Ovary (tissue), 3 donors: ENCODE measurements at regions not wholly inside any gene's neighbourhood (a gene's known extent, or its start where the extent isn't known, plus 50 kb on each side); places are given as distances from the start of the nearest gene placed in this dataset.

ENCODE experiments used
- EP300 ChIP-seq: sonication (generic); formaldehyde crosslinking; IDR thresholded peaks from one replicate; pipeline ENCODE4 v1.6.1; 2017; ENCODE audit warnings: antibody characterized with exemption
- POLR2A ChIP-seq: fragments of 450-650 bp; IDR thresholded peaks from one replicate; pipeline ENCODE4 v1.6.1; 2017; ENCODE audit warnings: antibody characterized with exemption, mild to moderate bottlenecking, moderate library complexity
- TF ChIP-seq, protein P1 (sequence below), 3 donors: fragments of 450-650 bp in 2 of 3; fragments of 200-600 bp in 1 of 3; IDR thresholded peaks; one replicate each; pipeline versions ENCODE4 v1.5.1 to v1.8.0; 2016 to 2022; ENCODE audit warnings: antibody characterized with exemption in 3 of 3, mild to moderate bottlenecking in 1 of 3
- donor health status: DM: no; HTN: no; CAD: no.

DNA sequence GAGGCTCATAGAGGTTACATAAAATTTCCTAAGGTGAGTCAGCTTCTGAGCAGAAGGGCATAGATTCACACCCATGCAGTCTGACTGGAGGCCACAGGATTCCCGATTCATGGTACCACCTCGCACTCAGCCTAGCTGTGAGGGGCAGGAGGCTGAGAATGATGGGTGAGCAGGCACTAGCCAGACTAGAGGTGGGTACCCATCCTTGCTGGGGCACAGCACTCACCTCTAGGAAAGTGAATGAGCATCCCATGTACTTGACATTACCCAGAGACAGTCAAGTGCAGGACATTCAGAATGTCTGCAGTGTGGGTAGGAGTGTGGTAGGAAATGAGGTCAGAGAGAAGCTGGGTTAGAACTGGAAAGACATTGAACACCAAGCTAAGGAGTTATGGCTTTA is 255.5 kb downstream of the CDK5RAP2 start:
- TF ChIP-seq EP300 = no peak
- TF ChIP-seq POLR2A = no peak
- TF ChIP-seq, protein P1, sequence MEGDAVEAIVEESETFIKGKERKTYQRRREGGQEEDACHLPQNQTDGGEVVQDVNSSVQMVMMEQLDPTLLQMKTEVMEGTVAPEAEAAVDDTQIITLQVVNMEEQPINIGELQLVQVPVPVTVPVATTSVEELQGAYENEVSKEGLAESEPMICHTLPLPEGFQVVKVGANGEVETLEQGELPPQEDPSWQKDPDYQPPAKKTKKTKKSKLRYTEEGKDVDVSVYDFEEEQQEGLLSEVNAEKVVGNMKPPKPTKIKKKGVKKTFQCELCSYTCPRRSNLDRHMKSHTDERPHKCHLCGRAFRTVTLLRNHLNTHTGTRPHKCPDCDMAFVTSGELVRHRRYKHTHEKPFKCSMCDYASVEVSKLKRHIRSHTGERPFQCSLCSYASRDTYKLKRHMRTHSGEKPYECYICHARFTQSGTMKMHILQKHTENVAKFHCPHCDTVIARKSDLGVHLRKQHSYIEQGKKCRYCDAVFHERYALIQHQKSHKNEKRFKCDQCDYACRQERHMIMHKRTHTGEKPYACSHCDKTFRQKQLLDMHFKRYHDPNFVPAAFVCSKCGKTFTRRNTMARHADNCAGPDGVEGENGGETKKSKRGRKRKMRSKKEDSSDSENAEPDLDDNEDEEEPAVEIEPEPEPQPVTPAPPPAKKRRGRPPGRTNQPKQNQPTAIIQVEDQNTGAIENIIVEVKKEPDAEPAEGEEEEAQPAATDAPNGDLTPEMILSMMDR (IDR thresholded peaks at IDR 0.05) = no peak
